Stimulated activated naive CD8-positive, alpha-beta T cell treated with anti-CD3 and anti-CD28 coated beads, Interleukin-15, Interleukin-2, amounts not matched to agents 100 ng/mL and 50 ng/mL, for 24 hours (primary cell): ENCODE measurements at regions not wholly inside any gene's neighbourhood (a gene's known extent, or its start where the extent isn't known, plus 50 kb on each side); places are given as distances from the start of the nearest gene placed in this dataset.

ENCODE experiments used
- H3K27ac Mint-ChIP-seq: one replicate; pipeline ENCODE4 v1.8.0; 2021; ENCODE audit warnings: mild to moderate bottlenecking, mixed read lengths
- H3K27me3 Mint-ChIP-seq: one replicate; pipeline ENCODE4 v1.8.0; 2021; ENCODE audit warnings: mixed read lengths
- H3K36me3 Mint-ChIP-seq: one replicate; pipeline ENCODE4 v1.8.0; 2021; ENCODE audit warnings: low read depth, mixed read lengths
- H3K4me1 Mint-ChIP-seq: one replicate; pipeline ENCODE4 v1.8.0; 2021; ENCODE audit warnings: low read depth, mixed read lengths
- H3K4me3 Mint-ChIP-seq: one replicate; pipeline ENCODE4 v1.8.0; 2021; ENCODE audit warnings: mild to moderate bottlenecking, mixed read lengths
- H3K9me3 Mint-ChIP-seq: one replicate; pipeline ENCODE4 v1.8.0; 2021; ENCODE audit warnings: mixed read lengths

DNA sequence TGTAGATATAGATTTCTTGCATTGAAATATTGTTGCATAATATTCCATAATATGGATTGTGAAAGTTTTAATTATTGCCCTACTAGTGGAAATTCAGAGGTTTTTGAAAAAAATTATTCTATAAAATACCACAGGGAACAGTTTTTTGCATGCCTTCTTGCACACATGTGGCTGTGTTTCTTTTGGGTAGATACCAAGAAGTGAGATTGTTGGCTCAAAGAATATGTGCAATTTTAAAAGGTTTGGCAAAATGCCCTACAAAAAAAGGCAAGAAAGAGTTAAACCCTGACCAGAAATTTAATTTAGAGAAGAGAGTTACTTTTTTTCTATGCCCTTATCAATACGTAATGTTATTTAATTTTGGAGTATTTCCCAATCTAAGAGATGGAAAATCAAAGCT, 270.8 kb upstream of the DAPK1 start:
- no peaks in the 10 kb centered on the region for H3K9me3 Mint-ChIP-seq
- H3K36me3 Mint-ChIP-seq: no peaks in the 10 kb centered on the region
- no peak overlapping the region for H3K27ac Mint-ChIP-seq
- H3K27me3 Mint-ChIP-seq: peaks cover 9% of the 10 kb centered on the region
- H3K4me1 Mint-ChIP-seq: no peaks in the 10 kb centered on the region
- H3K4me3 Mint-ChIP-seq: no peak overlapping the region

DNA sequence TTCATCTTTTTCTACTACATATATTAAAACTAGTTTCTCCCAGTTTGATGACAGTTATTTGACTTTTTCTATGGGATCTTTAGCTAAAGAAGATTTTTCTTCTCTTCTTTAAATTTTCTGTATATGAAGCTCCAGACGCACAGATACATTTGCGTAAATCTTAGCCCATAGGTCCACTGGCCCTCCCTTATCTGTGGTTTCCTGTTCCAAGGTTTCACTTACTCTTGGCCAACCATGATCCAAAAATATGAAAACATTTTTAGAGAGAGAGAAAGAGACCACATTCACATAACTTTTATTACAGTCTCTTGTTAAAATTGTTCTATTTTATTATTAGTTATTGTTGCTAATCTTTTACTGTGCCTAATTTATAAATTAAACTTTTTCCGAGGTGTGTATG, 270.2 kb upstream of the DAPK1 start:
- Mint-ChIP-seq H3K4me3 (no peak overlapping the region), H3K27me3 (peaks cover 9% of the 10 kb centered on the region), H3K4me1 (no peaks in the 10 kb centered on the region), H3K36me3 (no peaks in the 10 kb centered on the region), H3K27ac (no peak overlapping the region), H3K9me3 (no peaks in the 10 kb centered on the region)

DNA sequence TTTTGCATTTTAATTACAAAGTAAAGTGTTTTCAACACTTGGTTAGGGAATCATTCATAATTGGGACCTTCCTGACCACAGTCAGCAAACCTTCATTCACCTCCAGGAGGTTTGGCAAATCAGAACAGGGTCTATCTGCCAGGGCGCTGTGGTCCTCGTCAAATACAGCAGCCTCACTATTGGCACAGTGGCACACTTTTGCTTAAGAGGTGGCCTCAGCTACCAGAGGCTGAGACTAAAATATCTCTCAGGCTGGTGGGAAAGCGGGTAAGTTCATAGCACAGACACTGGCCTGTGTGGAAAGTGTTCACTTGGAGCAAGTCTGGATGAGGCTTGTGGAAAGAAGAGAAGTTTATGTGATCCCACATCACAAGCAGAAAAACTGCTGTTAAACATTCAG, 268.6 kb upstream of the DAPK1 start:
- Mint-ChIP-seq H3K36me3 (no peaks in the 10 kb centered on the region), H3K27me3 (peaks cover 9% of the 10 kb centered on the region), H3K4me1 (no peaks in the 10 kb centered on the region), H3K9me3 (peaks cover 7% of the 10 kb centered on the region), H3K27ac (no peak overlapping the region), H3K4me3 (no peak overlapping the region)

DNA sequence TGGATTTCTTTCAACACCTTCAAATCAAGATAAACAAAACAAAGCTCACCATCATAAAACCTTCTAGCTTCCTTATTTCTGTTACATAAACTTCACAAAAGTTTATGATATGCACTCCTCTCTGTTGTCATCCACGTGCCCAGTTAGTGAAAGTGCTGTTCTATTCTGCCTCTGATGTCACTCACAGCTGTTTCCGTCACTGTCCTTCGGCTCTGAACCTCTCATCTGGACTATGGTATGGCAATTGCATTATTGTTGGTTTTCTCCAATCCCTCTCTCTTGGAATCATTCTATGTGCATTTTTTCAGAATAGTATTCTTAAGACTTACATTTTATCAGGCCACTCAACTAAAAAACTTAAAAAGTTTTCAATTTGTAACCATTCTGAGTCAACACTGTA, 264.2 kb upstream of the DAPK1 start:
- Mint-ChIP-seq H3K4me3 (no peak overlapping the region), H3K36me3 (no peaks in the 10 kb centered on the region), H3K27me3 (peaks cover 4% of the 10 kb centered on the region), H3K9me3 (peaks cover 7% of the 10 kb centered on the region), H3K27ac (no peak overlapping the region), H3K4me1 (no peaks in the 10 kb centered on the region)

DNA sequence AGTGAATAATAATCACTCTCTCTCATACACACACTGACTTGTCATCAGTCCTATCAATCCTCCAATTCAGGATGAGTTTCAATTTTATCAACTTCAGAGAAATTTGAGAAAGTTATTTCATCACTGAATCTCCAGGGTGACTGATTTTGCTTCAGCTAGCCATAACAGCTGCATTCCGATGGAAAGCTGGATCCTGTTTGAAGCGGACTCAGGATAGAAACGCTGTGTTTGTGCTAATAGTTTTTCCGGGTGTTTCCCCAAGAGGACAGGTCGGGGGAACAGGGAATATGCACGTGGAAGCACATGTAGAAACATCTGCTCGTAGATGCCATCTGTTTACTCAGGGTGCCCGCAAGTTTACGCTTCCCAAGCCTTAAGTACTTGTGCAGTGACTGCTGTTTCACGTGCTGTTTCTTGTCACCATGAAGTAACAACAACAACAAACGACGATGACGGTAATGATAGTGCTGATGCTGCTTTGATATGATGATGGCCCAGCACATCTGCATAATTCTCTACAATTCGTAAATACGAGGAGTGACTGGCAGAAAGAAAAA, 263.7 kb upstream of the DAPK1 start:
- no peak overlapping the region for H3K4me3 Mint-ChIP-seq
- no peaks in the 10 kb centered on the region for H3K4me1 Mint-ChIP-seq
- no peak overlapping the region for H3K27ac Mint-ChIP-seq

DNA sequence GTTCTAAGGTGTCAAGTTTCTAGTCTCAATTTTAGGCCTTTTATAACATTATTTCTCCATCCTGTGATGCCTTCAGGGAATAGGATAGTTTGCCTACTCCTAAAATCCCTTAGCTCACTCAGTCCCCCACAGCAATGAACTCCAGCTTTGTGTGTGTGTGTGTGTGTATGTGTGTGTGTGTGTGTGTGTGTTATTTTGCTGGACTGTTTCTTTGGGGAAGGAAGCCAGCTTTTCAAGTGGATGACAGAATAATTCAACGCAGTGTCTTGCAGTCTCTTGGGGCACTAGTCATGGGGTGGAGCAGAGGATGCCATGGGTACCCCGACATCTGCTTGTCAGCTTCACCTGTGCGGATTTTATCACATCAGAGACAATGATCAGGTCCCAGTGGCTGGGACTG, 262.8 kb upstream of the DAPK1 start:
- no peak overlapping the region for H3K27ac Mint-ChIP-seq
- peaks cover 4% of the 10 kb centered on the region for H3K27me3 Mint-ChIP-seq
- no peaks in the 10 kb centered on the region for H3K36me3 Mint-ChIP-seq
- H3K9me3 Mint-ChIP-seq: peaks cover 7% of the 10 kb centered on the region
- no peak overlapping the region for H3K4me3 Mint-ChIP-seq
- H3K4me1 Mint-ChIP-seq: no peaks in the 10 kb centered on the region

More for the DNA sequence above, 263.7 kb upstream of the DAPK1 start:
- peaks cover 7% of the 10 kb centered on the region for H3K9me3 Mint-ChIP-seq
- H3K27me3 Mint-ChIP-seq: peaks cover 4% of the 10 kb centered on the region
- no peaks in the 10 kb centered on the region for H3K36me3 Mint-ChIP-seq

DNA sequence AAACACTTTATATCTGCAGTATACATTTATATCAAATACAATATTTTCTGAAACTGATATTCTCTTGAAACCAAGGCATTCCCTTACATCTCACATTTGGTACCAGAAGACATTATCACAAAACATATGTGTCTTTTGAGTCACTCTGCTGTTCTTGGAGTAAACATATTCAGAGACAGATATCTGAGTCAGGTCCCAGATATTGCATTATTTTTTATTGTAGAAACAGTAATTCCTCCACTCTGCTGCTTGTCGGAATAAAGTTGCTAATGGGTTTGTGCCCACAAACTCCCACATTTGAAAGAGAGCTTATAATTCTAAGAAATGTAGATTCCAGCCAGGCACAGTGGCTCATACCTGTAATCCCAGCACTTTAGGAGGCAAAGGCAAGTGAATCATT, 261.1 kb upstream of the DAPK1 start:
- H3K27ac Mint-ChIP-seq: no peak overlapping the region
- peaks cover 7% of the 10 kb centered on the region for H3K9me3 Mint-ChIP-seq
- peaks cover 9% of the 10 kb centered on the region for H3K27me3 Mint-ChIP-seq
- H3K4me3 Mint-ChIP-seq: no peak overlapping the region
- no peaks in the 10 kb centered on the region for H3K4me1 Mint-ChIP-seq
- no peaks in the 10 kb centered on the region for H3K36me3 Mint-ChIP-seq

DNA sequence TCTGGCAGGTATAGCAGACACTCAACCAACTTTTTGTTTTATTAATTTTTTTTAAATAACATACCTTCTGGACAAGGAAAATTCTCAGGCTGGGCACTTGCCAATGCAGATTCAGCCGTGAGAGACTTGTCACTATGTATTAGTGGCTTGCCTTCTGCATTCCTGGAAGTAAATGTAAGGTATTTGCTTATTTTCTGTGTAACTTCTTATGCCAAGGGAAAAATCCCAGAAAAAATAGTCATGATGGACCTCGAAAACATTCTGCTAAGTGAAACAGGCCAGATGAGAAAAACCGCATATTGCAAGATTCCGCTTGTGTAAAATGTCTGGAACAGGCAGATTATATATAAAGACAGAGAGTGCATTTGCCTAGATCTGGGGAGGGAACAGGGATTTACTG, 260.3 kb upstream of the DAPK1 start:
- Mint-ChIP-seq H3K4me1 (no peaks in the 10 kb centered on the region), H3K27me3 (peaks cover 11% of the 10 kb centered on the region), H3K9me3 (peaks cover 7% of the 10 kb centered on the region), H3K4me3 (no peak overlapping the region), H3K27ac (no peak overlapping the region), H3K36me3 (no peaks in the 10 kb centered on the region)

DNA sequence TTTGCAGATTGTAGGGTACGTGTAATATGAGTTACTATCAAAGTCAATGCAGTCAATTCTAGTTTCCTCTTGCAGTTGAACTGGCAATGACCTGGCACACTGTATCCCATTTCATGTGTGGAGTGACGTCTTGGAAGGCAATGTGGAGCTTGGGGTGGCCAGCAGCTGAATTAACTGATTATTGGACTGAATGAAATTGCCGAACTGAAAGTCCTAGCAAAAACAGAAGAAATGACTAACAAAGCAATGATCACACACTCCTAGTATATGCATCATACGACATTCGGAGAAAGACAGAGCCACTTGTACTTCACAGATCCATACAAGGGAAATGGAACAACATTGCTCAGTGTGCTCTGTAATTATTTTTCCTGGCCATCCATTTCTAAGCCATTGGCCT, 259.1 kb upstream of the DAPK1 start:
- H3K4me3 Mint-ChIP-seq: no peak overlapping the region
- peaks cover 11% of the 10 kb centered on the region for H3K27me3 Mint-ChIP-seq
- no peak overlapping the region for H3K27ac Mint-ChIP-seq
- no peaks in the 10 kb centered on the region for H3K36me3 Mint-ChIP-seq
- H3K9me3 Mint-ChIP-seq: peaks cover under 1% of the 10 kb centered on the region
- H3K4me1 Mint-ChIP-seq: no peaks in the 10 kb centered on the region

DNA sequence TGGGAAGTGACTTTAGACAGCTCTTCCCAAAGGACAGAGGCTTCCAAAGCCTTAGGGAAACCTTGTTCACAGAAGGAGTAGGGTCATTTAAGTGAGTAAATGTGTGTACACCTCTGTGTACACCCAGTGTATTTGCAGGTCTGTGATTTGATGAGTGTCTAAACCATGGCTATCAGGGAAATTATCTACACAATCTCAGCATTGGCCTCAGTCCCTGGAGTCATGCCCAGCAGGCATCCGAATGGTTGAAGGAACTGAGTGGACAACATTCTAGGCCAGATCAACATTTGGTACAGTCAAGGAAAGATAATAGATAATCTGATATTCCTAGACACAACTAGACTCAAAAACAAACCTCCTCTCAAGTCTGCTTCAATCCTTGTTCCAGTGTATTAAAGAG, 258.4 kb upstream of the DAPK1 start:
- no peak overlapping the region for H3K4me3 Mint-ChIP-seq

DNA sequence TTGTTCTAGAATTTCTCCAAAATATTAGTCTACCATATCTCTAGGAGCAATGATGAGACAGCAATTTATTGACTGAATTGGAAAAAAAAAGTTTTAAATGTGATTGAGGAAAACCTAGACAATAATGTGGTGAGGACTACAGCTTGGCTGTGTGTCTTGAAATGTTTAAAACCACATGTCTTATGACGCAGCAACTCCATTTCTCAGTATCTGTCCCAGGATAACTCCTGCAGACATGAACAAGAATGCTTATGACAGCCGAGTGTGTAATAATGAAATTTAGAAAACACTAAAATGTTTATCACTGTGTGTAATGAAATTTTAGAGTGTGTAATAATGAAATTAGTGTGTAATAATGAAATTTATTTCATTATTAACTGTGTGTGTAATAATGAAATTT, 254.1 kb upstream of the DAPK1 start:
- Mint-ChIP-seq H3K27ac (no peak overlapping the region), H3K4me1 (no peaks in the 10 kb centered on the region), H3K27me3 (peaks cover 22% of the 10 kb centered on the region), H3K36me3 (no peaks in the 10 kb centered on the region), H3K4me3 (no peak overlapping the region), H3K9me3 (no peaks in the 10 kb centered on the region)

More for the DNA sequence above, 258.4 kb upstream of the DAPK1 start:
- Mint-ChIP-seq H3K27ac (no peak overlapping the region), H3K27me3 (peaks cover 11% of the 10 kb centered on the region), H3K4me1 (no peaks in the 10 kb centered on the region), H3K9me3 (no peaks in the 10 kb centered on the region), H3K36me3 (no peaks in the 10 kb centered on the region)

DNA sequence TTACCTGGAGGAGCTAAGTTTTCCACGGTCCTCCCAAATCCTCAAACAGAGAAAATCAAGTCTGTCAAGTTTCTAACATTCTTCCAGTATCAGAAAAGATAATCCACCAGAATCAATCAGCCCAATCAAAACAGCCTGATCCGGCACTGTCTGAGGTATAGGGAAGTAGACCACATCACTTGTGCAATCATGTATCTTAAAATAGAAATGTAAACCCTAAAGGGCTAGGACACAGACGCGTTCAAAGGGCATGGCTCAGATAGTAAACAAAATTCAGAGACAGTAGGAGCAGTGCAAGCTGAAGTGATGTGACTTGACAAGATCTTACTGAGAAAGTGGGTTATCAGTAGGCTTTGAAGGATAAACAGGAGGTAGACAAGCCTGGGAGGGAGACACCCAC, 252.4 kb upstream of the DAPK1 start:
- no peak overlapping the region for H3K27ac Mint-ChIP-seq
- peaks cover 26% of the 10 kb centered on the region for H3K27me3 Mint-ChIP-seq
- no peaks in the 10 kb centered on the region for H3K4me1 Mint-ChIP-seq
- H3K36me3 Mint-ChIP-seq: no peaks in the 10 kb centered on the region
- H3K4me3 Mint-ChIP-seq: no peak overlapping the region
- no peaks in the 10 kb centered on the region for H3K9me3 Mint-ChIP-seq

DNA sequence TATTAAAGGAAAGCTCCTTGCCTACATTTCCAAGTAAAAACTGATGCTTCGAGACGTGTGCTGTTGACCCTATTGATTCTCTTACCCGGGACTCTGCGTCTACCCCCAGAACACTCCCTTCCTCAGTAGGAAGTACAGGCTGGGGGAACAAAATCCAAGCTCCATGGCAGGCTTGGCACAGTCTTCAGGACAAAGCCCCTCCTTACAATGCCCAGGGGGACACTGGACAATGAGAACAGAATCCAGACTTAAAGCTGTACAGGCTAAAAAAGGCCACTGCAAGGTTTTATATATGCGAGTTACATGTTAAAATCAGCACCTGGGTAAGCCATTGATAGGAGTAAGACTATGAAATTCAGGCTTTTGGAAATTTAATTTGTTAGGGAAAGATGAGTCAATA, 250.6 kb upstream of the DAPK1 start:
- no peak overlapping the region for H3K4me3 Mint-ChIP-seq
- H3K4me1 Mint-ChIP-seq: no peaks in the 10 kb centered on the region
- H3K9me3 Mint-ChIP-seq: no peaks in the 10 kb centered on the region
- no peak overlapping the region for H3K27ac Mint-ChIP-seq
- peaks cover 15% of the 10 kb centered on the region for H3K27me3 Mint-ChIP-seq
- no peaks in the 10 kb centered on the region for H3K36me3 Mint-ChIP-seq

DNA sequence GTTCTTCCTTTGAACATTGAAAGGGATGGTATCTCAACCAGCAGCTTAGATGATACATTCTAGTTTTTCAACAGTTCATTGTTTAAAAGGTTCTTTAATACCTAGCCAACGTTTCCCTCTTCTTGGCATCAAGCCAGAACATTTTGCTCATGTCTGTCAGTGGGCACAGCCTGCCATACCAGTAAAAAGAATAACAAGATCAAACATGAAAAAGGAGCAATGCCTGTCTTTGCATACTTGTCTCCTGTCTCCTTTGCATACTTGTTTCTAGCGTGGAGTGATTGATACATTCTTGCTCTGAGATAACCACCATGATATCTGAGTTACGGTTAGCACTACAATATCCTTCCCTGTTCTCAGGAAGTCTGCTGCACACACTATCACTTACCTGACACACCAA, 248.6 kb upstream of the DAPK1 start:
- Mint-ChIP-seq H3K36me3 (no peaks in the 10 kb centered on the region), H3K4me3 (no peak overlapping the region), H3K27me3 (peaks cover 19% of the 10 kb centered on the region), H3K9me3 (no peaks in the 10 kb centered on the region), H3K27ac (no peak overlapping the region), H3K4me1 (no peaks in the 10 kb centered on the region)

DNA sequence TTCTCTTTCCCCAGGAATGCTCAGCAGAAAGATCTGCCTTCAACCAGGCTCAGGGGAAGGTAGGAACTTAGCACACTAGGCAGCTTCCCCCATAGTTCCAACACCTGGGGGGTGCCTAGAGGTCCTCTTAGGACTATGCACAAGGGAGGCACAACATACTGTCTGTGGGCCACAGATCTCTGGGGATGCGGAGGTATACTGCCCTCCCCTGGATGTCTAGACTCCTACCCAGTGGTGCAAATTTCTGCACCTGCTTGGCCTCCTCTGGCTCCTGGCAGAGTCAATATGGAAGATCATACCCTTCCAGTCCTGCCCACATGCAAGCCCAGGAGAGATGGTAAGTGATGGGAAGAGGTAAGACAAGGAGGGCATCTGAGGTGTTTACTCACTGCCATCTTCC, 247.5 kb upstream of the DAPK1 start:
- H3K9me3 Mint-ChIP-seq: no peaks in the 10 kb centered on the region
- peaks cover 16% of the 10 kb centered on the region for H3K27me3 Mint-ChIP-seq
- H3K27ac Mint-ChIP-seq: no peak overlapping the region
- no peak overlapping the region for H3K4me3 Mint-ChIP-seq
- H3K36me3 Mint-ChIP-seq: no peaks in the 10 kb centered on the region
- no peaks in the 10 kb centered on the region for H3K4me1 Mint-ChIP-seq

DNA sequence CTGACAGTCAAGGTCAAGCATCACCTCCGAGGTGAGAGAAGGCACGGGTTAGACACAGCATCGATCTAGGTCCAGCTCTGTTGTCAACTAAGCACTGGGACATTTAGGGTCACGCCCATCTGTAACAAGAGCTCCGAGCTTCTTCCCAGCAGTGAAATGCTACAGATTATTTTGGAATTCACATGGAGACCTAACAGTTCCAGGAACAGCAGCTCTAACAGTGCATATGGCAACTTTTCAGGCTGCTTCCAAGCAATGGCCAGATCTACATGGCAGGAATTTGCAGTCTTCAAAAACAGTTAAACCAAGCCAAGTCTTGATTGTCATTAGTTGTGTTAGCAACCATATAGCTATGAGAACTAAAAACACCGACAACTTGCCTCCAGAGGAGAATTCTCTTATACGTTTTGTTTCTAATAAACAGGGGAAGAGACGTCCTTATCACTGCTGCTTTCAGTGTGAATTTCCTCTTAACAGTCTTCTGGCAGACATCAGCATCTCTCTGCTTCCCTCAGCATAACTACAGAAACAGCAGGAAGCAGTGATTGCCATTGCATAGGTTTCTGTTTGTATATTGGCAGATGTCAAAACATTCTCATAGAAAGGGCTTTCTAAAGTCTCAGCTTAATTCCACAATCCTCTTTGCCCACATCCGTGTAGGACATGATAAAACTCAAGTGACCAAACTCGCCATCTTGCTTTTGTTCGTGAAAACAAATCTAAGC, 242.1 kb upstream of the DAPK1 start:
- peaks cover 4% of the 10 kb centered on the region for H3K27me3 Mint-ChIP-seq
- no peaks in the 10 kb centered on the region for H3K36me3 Mint-ChIP-seq
- no peak overlapping the region for H3K27ac Mint-ChIP-seq
- no peak overlapping the region for H3K4me3 Mint-ChIP-seq
- H3K4me1 Mint-ChIP-seq: no peaks in the 10 kb centered on the region
- H3K9me3 Mint-ChIP-seq: no peaks in the 10 kb centered on the region
